GM10266 (cell line): ENCODE measurements at regions not wholly inside any gene's neighbourhood (a gene's known extent, or its start where the extent isn't known, plus 50 kb on each side); places are given as distances from the start of the nearest gene placed in this dataset.

ENCODE experiments used
- DNase-seq: peaks from one replicate; pipeline ENCODE4 v3.0.0; 2012; ENCODE audit errors: extremely low spot score
- TF ChIP-seq, protein P1 (sequence below): IDR thresholded peaks from 2 replicates; pipeline ENCODE4 v1.5.1; 2012; ENCODE audit warnings: mild to moderate bottlenecking, low read depth; ENCODE audit not compliant: control insufficient read depth, insufficient read depth; ENCODE audit errors: missing control alignments

- TF ChIP-seq, protein P1, sequence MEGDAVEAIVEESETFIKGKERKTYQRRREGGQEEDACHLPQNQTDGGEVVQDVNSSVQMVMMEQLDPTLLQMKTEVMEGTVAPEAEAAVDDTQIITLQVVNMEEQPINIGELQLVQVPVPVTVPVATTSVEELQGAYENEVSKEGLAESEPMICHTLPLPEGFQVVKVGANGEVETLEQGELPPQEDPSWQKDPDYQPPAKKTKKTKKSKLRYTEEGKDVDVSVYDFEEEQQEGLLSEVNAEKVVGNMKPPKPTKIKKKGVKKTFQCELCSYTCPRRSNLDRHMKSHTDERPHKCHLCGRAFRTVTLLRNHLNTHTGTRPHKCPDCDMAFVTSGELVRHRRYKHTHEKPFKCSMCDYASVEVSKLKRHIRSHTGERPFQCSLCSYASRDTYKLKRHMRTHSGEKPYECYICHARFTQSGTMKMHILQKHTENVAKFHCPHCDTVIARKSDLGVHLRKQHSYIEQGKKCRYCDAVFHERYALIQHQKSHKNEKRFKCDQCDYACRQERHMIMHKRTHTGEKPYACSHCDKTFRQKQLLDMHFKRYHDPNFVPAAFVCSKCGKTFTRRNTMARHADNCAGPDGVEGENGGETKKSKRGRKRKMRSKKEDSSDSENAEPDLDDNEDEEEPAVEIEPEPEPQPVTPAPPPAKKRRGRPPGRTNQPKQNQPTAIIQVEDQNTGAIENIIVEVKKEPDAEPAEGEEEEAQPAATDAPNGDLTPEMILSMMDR = no peak
- no peak for DNase-seq
These were observed 561.0 kb upstream of the ANKRD30A start for GRCh38 chr10:36564433-36564832.

GRCh38 chr10:36559412-36560400 is 565.7 kb upstream of the ANKRD30A start:
- no peak for DNase-seq
- TF ChIP-seq, protein P1 = no peak

DNA sequence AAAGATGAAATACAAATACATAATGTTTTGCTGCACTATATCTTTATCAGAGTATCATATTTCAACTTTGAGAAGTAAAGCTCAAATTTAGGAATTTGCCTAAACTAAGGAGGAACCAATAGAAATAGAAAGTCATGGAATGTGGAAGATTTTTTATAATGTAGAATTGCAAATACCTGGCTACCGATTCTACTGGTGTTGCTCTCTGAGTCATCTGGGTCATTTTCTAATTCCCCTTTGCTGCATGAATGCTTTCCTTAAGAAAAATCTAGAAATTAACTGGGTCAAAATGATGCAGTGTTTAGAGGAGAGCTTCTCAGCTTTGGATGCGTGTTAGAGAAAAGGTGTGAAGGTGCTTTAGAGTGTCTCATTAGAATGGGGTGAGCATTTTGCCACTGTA is 568.9 kb upstream of the ANKRD30A start:
- no peak for DNase-seq
- TF ChIP-seq, protein P1 = no peak

- no peak for DNase-seq
These were observed 570.4 kb upstream of the ANKRD30A start for GRCh38 chr10:36555036-36555435.

GRCh38 chr10:36547965-36548364 is 577.4 kb upstream of the ANKRD30A start:
- TF ChIP-seq, protein P1 = no peak
- DNase-seq = no peak

More at GRCh38 chr10:36555036-36555435, 570.4 kb upstream of the ANKRD30A start:
- TF ChIP-seq, protein P1 = no peak

GRCh38 chr10:36542493-36542892 is 582.9 kb upstream of the ANKRD30A start:
- no peak for DNase-seq
- TF ChIP-seq, protein P1 = no peak

DNA sequence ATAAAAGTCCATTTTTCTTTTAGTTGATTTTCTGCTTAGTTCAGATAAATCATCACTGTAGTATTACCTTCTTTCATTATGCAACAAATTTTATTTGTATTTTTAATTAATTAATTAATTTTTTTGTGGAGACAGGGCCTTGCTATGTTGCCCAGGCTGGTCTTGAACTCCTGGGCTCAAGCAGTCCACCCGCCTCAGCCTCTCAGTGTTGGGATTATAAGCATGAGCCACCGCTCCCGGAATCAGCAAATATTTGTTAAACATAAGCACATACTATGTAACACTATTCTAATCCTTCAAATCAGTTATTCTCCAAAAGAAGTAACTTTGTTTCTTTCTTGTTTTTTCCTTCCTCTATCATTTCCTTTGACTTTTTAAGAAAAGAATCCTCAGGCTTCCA is 584.8 kb upstream of the ANKRD30A start:
- no peak for DNase-seq
- TF ChIP-seq, protein P1 = no peak
